Large intestine (tissue), 3 donors: ENCODE measurements at regions not wholly inside any gene's neighbourhood (a gene's known extent, or its start where the extent isn't known, plus 50 kb on each side); places are given as distances from the start of the nearest gene placed in this dataset.

ENCODE experiments used
- DNase-seq, 2 donors: peaks; one replicate each; pipeline versions ENCODE4 v3.0.0 to v3.0.0-alpha.2; 2013
- H3K27ac ChIP-seq: one replicate; pipeline ENCODE4 v1.5.1; 2013; ENCODE audit warnings: low read length
- H3K27me3 ChIP-seq: 2 replicates; pipeline ENCODE4 v1.6.1; 2013; ENCODE audit warnings: low read length; ENCODE audit not compliant: control insufficient read depth, insufficient read depth
- H3K36me3 ChIP-seq: 2 replicates; pipeline ENCODE4 v1.6.1; 2013; ENCODE audit warnings: low read length; ENCODE audit not compliant: control insufficient read depth, insufficient read depth
- H3K4me1 ChIP-seq: one replicate; pipeline ENCODE4 v1.6.1; 2013; ENCODE audit warnings: low read length; ENCODE audit not compliant: control insufficient read depth, insufficient read depth
- H3K4me3 ChIP-seq: one replicate; pipeline ENCODE4 v1.5.1; 2013; ENCODE audit warnings: low read length
- H3K9me3 ChIP-seq: one replicate; pipeline ENCODE4 v1.6.1; 2013; ENCODE audit warnings: mild to moderate bottlenecking, low read depth, low read length, moderate library complexity; ENCODE audit not compliant: control insufficient read depth
- WGBS: methylation state at CpG from one replicate; pipeline ENCODE4 v1.1.5; 2013; ENCODE audit warnings: low lambda C conversion rate; ENCODE audit not compliant: insufficient coverage; 5-methylcytosine and 5-hydroxymethylcytosine counted together

- Histone ChIP-seq H3K4me3 (no peak overlapping the region), H3K4me1 (no peaks in the 10 kb centered on the region), H3K27me3 (no peaks in the 10 kb centered on the region), H3K36me3 (no peaks in the 10 kb centered on the region), H3K27ac (no peak overlapping the region), H3K9me3 (no peaks in the 10 kb centered on the region)
- WGBS = 40% methylated on average over 1 of the region's 5 CpGs
- DNase-seq = peak in 1 of 2 donors; percentile 44
These were observed 281.6 kb upstream of the CCL2 start for GRCh38 chr17:33973491-33973890.

DNA sequence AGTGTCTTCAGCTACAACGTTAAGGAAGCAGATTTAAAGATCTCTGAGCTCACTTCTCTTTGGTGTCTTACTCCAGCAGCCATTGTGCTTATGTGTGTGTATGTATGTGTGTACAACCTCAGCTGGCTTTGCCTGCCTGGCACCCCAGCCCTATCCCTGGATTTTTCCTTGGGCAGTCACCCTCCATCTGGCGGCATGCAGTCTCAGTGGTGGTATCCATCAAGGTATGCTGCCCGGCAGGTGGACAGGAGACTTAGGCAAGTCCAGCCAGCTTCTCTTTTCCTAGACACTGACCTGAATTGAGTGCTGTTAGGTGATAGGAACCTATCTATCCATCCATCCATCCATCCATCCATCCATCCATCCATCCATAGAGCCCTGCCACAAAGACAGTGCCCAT lies 280.8 kb upstream of the CCL2 start:
- Histone ChIP-seq H3K4me1 (no peaks in the 10 kb centered on the region), H3K4me3 (no peak overlapping the region), H3K9me3 (no peaks in the 10 kb centered on the region), H3K27me3 (no peaks in the 10 kb centered on the region), H3K36me3 (no peaks in the 10 kb centered on the region), H3K27ac (no peak overlapping the region)
- no peak for DNase-seq
- no CpG with 5 or more reads among the region's 3 CpGs for WGBS

DNA sequence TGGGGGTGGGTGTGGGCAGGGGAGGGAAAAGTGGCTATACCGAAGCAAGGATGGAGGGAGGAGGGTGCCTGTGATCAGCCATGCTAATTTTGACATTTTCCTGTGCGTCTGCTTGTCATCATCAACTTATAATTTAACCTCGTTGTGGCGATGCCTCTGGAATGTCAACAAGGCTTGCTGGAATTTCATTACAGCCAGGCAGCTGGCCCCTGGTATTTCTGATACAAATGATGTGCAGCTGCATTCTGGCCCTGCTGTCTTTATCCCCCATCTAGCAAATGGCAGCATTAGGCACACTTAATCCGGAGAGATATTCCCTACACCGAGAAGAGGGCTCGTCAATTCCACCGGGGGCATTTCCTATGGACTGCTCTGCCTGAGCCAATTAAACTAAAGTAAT lies 278.3 kb upstream of the CCL2 start:
- DNase-seq = peak in 1 of 2 donors; percentile 5
- 60% methylated on average over 1 of the region's 8 CpGs for WGBS
- H3K36me3 ChIP-seq = no peaks in the 10 kb centered on the region

DNA sequence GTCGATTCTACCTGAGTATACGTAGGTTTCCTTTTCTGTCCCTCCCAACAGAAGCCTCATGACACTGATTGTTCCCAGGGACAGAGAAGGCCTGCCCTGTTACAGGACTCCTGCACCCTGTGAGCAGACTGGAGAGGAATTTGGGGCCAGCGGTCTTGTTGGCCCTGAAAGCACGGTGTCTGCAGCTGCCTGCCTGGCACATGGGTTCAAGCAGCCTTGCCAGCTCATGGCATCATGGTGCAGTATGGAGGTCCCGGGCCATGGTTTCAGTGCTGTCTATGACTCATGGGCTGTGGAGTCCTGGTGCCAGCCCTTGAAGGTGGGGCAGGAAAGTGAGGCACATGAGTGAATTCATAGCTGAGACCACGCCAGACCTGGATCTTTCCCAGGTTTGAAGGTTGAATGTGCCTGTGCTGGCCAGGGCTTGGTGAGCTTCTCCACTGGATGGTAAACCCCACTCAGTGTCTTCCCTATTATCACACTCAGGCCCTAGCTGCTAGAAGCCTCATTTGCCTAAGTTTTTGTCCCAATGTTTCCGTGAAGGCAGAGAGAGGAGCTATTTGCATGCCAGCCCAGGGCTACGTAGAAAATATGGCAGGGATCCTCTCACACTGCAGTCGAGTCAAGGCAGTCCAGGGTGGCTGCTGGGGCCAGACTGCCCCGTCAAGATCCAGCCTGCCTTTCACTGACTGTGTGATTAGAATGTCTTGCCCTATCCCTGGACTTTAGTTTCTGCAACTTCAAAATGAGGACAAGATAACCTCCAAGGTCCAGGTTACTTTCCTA lies 277.2 kb upstream of the CCL2 start:
- Histone ChIP-seq H3K36me3 (no peaks in the 10 kb centered on the region), H3K9me3 (no peaks in the 10 kb centered on the region), H3K27me3 (no peaks in the 10 kb centered on the region), H3K4me3 (no peak overlapping the region), H3K4me1 (no peaks in the 10 kb centered on the region), H3K27ac (no peak overlapping the region)
- no peak for DNase-seq
- WGBS = no CpG with 5 or more reads among the region's 10 CpGs

More for the DNA sequence above, 278.3 kb upstream of the CCL2 start:
- Histone ChIP-seq H3K27ac (no peak overlapping the region), H3K9me3 (no peaks in the 10 kb centered on the region), H3K27me3 (no peaks in the 10 kb centered on the region), H3K4me1 (no peaks in the 10 kb centered on the region), H3K4me3 (no peak overlapping the region)

DNA sequence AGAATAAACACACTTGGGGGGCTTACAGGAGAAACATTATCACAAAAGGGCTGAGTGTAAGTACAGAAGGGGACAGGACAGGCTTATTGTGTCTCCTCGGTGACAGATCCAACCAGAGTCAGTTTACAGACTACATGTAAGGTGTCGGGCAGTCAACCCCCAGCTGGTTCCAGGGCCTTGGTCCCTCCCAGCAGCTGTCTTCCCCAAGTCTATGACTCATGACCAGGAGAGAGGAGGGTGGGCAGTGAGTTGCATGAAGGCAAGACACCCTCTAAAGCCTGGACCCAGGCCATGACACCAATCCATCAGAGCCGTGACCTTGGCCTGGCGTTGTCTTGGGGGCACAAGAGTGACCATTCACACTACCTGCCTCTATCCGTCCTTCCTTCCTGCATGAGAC lies 276.2 kb upstream of the CCL2 start:
- Histone ChIP-seq H3K27me3 (no peaks in the 10 kb centered on the region), H3K9me3 (no peaks in the 10 kb centered on the region), H3K36me3 (no peaks in the 10 kb centered on the region), H3K4me1 (no peaks in the 10 kb centered on the region), H3K4me3 (no peak overlapping the region), H3K27ac (no peak overlapping the region)
- no peak for DNase-seq
- no CpG with 5 or more reads among the region's 5 CpGs for WGBS

GRCh38 chr17:33980193-33980592 lies 274.9 kb upstream of the CCL2 start:
- Histone ChIP-seq H3K27me3 (no peaks in the 10 kb centered on the region), H3K36me3 (no peaks in the 10 kb centered on the region), H3K4me1 (no peaks in the 10 kb centered on the region), H3K9me3 (no peaks in the 10 kb centered on the region), H3K27ac (no peak overlapping the region), H3K4me3 (no peak overlapping the region)
- no CpG with 5 or more reads among the region's 2 CpGs for WGBS
- no peak for DNase-seq

DNA sequence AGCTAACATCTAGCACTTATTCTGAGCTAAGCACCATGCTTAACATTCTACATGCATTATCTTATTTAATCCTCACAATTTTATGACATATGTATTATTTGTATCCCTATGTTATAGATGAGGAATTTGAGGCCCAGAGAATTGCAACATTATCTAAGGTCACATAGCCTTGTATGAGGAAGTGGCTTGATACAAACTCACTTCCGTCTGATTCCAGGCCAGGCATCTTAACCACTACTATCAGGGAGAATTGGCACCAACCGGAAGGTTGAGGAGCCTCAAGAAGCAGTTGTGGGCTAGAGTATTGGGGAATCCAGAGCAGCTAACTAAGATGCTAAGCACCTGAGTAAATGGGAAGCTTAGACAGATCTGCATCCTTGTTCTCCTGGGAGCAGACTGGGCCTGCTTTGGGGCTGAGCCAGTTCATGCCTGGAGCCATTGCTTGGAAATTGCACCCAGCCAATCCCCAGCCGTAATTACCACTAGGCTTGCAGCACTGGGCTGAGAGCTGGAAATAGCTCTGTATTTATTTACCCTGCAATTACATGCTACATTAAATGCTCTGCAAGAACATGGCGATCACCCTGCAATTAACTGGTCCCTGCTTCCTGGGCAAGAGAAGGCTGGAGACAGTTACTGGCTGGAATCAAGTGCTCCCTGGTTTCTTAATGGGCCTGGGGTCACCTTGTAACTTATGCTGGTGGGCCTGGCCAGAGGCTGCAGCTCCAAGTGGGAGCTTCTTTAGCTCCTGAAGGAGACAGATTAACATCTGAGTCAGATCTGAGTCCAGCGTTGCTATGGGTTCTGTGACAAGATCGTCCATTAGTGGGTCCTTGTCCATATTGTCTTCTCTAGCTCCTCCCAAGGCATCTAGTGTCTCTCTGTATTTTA lies 273.1 kb upstream of the CCL2 start:
- no peaks in the 10 kb centered on the region for H3K4me1 ChIP-seq
- no peaks in the 10 kb centered on the region for H3K36me3 ChIP-seq
- no peak overlapping the region for H3K27ac ChIP-seq
- H3K4me3 ChIP-seq = no peak overlapping the region
- no CpG with 5 or more reads among the region's 6 CpGs for WGBS
- DNase-seq = peak in 1 of 2 donors; percentile 12
- no peaks in the 10 kb centered on the region for H3K9me3 ChIP-seq
- no peaks in the 10 kb centered on the region for H3K27me3 ChIP-seq

- Histone ChIP-seq H3K27me3 (no peaks in the 10 kb centered on the region), H3K27ac (no peak overlapping the region), H3K36me3 (no peaks in the 10 kb centered on the region), H3K9me3 (no peaks in the 10 kb centered on the region), H3K4me3 (no peak overlapping the region), H3K4me1 (no peaks in the 10 kb centered on the region)
- DNase-seq = no peak
These were observed 272.2 kb upstream of the CCL2 start for GRCh38 chr17:33982909-33983308.

DNA sequence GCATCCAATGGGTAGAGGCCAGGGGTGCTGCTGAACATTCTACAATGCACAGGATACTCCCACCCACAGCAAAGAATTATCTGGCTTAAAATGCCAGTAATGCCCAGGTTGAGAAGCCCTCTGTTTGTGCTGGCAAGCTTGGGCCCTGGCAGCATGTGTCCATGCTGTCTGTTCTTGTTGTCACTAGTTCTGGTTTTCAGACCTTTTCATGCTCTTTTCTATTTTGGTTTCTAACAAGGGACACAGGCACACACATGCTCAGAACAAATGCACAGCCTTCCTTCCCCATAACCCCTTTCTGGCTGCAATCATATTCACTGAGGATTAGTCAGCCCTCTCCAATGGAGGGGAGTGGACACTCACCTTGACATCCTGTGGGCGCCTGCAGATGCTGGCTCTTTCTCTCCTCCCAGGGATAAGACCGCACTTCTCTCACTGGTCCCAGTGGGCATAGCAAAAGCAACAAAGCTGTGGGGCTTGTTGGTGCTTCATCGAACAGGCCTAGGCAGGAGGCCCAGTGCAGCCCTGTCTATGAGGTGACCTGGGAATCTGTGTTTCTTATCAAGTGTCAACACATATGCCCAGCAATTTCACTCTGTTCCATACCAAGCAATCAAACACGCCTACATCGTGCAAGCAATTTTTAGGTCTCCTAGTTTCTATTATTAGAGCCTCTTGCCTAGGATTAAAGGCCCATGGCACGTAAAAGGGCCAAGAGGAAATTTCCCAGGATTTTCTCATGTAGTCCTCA lies 271.1 kb upstream of the CCL2 start:
- no peaks in the 10 kb centered on the region for H3K9me3 ChIP-seq
- no peaks in the 10 kb centered on the region for H3K36me3 ChIP-seq
- no peak overlapping the region for H3K4me3 ChIP-seq
- 20% methylated on average over 2 of the region's 6 CpGs for WGBS
- no peak overlapping the region for H3K27ac ChIP-seq
- H3K27me3 ChIP-seq = no peaks in the 10 kb centered on the region
- no peaks in the 10 kb centered on the region for H3K4me1 ChIP-seq
- no peak for DNase-seq

DNA sequence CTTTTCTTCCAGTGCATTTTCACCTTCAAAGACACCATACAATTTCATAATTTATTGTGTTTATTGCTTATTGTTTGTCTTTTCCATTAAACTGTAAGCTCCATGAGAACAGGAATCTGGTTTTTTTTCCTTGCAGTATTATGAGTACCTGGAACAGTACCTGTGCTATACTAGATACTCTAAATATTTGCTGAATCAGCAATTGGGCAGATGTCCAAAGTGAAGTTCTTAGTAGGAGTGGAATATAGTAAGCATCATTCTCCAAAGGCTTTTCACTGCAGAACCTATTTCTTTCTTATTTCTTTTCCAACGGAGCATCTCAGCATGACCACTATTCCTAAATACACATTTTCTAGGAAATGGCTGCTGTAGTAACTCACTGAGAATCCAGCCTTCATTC lies 269.0 kb upstream of the CCL2 start:
- no peak for DNase-seq
- Histone ChIP-seq H3K9me3 (no peaks in the 10 kb centered on the region), H3K27me3 (peaks cover 2% of the 10 kb centered on the region), H3K36me3 (no peaks in the 10 kb centered on the region), H3K4me1 (no peaks in the 10 kb centered on the region), H3K4me3 (no peak overlapping the region), H3K27ac (no peak overlapping the region)
- 0% methylated on average over 1 of the region's 1 CpG for whole genome bisulfite sequencing
